ENCODE measurements at regions not wholly inside any gene's neighbourhood (a gene's known extent, or its start where the extent isn't known, plus 50 kb on each side); places are given as distances from the start of the nearest gene placed in this dataset.

DNA sequence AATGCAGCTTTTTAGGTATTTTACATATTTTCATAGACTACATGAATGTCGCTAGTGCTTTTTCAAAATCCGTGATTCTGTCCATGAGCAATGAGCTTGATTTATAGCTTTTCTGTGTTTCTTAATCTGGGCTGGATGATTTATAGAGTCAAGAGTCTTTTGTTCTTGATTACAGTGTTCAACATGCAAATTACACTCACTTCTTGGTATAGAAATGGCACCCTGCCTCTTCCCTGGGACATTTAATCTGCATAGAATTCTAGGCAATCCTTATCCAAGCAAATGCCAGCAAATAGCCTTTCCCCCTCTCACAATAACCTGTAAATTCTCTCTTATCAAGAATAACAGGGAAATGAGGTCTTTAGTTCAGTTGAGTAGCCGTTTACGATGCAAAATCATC, 246.2 kb upstream of the SEMA3C start:
- no peaks in the 10 kb centered on the region for H4K20me1 ChIP-seq (ENCODE audit: insufficient read depth, low read length)
- no peak overlapping the region for H3K4me3 ChIP-seq (ENCODE audit: insufficient read depth, low read length)
- no peak overlapping the region for H2AFZ ChIP-seq (ENCODE audit: low read length)
- H3K4me1 ChIP-seq (ENCODE audit: insufficient read depth, low read length): peaks cover 16% of the 10 kb centered on the region
- H3K4me2 ChIP-seq (ENCODE audit: insufficient read depth, low read length): no peak overlapping the region
- H3K9me3 ChIP-seq (ENCODE audit: low read depth, low read length): no peaks in the 10 kb centered on the region
- H3K36me3 ChIP-seq (ENCODE audit: insufficient read depth, low read length): no peaks in the 10 kb centered on the region
- H3K27ac ChIP-seq (ENCODE audit: low read depth, low read length): no peak overlapping the region
- TF ChIP-seq, protein P1, sequence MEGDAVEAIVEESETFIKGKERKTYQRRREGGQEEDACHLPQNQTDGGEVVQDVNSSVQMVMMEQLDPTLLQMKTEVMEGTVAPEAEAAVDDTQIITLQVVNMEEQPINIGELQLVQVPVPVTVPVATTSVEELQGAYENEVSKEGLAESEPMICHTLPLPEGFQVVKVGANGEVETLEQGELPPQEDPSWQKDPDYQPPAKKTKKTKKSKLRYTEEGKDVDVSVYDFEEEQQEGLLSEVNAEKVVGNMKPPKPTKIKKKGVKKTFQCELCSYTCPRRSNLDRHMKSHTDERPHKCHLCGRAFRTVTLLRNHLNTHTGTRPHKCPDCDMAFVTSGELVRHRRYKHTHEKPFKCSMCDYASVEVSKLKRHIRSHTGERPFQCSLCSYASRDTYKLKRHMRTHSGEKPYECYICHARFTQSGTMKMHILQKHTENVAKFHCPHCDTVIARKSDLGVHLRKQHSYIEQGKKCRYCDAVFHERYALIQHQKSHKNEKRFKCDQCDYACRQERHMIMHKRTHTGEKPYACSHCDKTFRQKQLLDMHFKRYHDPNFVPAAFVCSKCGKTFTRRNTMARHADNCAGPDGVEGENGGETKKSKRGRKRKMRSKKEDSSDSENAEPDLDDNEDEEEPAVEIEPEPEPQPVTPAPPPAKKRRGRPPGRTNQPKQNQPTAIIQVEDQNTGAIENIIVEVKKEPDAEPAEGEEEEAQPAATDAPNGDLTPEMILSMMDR (IDR thresholded peaks at IDR 0.05; ENCODE audit: extremely low read depth, low read depth, low read length): no peak
- H3K27me3 ChIP-seq (ENCODE audit: insufficient read depth, low read length): no peaks in the 10 kb centered on the region
- no peak for DNase-seq (ENCODE audit: insufficient read length, low spot score, missing footprints)
- no peaks in the 10 kb centered on the region for H3K79me2 ChIP-seq (ENCODE audit: insufficient read depth, low read length)

DNA sequence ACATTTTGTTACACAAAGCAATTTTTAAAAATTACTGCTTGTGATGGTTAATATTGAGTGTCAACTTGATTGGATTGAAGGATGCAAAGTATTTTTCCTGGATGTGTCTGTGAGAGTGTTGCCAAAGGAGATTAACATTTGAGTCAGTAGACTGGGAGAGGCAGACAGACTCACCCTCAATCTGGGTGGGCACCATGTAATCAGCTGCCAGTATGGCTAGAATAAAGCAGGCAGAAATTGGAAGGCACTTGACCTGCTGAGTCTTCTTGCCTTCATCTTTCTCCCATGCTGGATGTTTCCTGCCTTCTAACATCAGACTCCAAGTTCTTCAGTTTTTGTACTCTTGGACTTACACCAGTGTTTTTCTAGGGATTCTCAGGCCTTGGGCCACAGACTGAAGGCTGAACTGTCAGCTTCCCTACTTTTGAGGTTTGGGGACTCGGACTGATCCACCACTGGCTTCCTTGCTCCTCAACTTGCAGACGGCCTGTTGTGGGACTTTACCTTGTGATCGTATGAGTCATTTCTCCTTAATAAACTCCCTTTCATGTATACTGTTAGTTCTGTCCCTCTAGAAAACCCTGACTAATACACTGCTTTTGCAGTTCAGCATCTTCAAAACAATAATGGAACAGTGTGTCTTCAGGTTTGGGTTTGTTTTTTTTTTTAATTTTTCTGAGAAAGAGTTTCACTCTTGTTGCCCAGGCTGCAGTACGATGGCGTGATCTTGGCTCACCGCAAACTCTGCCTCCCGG, 244.1 kb upstream of the SEMA3C start:
- TF ChIP-seq, protein P1 (IDR thresholded peaks at IDR 0.05; ENCODE audit: extremely low read depth, low read depth, low read length): no peak
- DNase-seq (ENCODE audit: insufficient read length, low spot score, missing footprints): no peak
- peaks cover 16% of the 10 kb centered on the region for H3K4me1 ChIP-seq (ENCODE audit: insufficient read depth, low read length)
- no peaks in the 10 kb centered on the region for H3K27me3 ChIP-seq (ENCODE audit: insufficient read depth, low read length)
- no peaks in the 10 kb centered on the region for H4K20me1 ChIP-seq (ENCODE audit: insufficient read depth, low read length)
- H2AFZ ChIP-seq (ENCODE audit: low read length): peak overlapping the region; percentile 22
- no peaks in the 10 kb centered on the region for H3K79me2 ChIP-seq (ENCODE audit: insufficient read depth, low read length)
- H3K4me3 ChIP-seq (ENCODE audit: insufficient read depth, low read length): no peak overlapping the region
- no peak overlapping the region for H3K4me2 ChIP-seq (ENCODE audit: insufficient read depth, low read length)
- H3K27ac ChIP-seq (ENCODE audit: low read depth, low read length): no peak overlapping the region
- no peaks in the 10 kb centered on the region for H3K36me3 ChIP-seq (ENCODE audit: insufficient read depth, low read length)
- no peaks in the 10 kb centered on the region for H3K9me3 ChIP-seq (ENCODE audit: low read depth, low read length)

DNA sequence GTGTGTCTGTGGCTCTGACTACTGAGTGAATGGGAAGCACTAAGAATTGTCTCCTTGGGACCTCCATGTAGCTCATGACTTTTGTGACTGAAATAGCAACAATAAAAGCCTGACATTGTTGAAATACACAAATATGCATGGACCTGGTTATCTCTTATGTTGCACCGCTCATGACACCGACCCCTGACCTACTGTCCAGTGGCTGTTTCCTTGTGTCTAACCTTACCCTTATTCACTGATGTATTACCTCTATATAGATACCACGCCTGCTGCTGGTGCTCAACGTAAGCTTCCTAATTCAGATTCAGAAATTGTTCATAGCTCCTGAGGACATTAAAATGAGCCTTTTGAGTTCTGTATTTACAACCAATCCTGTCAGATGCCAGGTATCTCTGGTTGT, 243.4 kb upstream of the SEMA3C start:
- no peak overlapping the region for H3K27ac ChIP-seq (ENCODE audit: low read depth, low read length)
- no peaks in the 10 kb centered on the region for H3K9me3 ChIP-seq (ENCODE audit: low read depth, low read length)
- no peak overlapping the region for H2AFZ ChIP-seq (ENCODE audit: low read length)
- TF ChIP-seq, protein P1 (IDR thresholded peaks at IDR 0.05; ENCODE audit: extremely low read depth, low read depth, low read length): no peak
- no peaks in the 10 kb centered on the region for H3K79me2 ChIP-seq (ENCODE audit: insufficient read depth, low read length)
- no peak overlapping the region for H3K4me2 ChIP-seq (ENCODE audit: insufficient read depth, low read length)
- H3K4me3 ChIP-seq (ENCODE audit: insufficient read depth, low read length): no peak overlapping the region
- H3K4me1 ChIP-seq (ENCODE audit: insufficient read depth, low read length): peaks cover 16% of the 10 kb centered on the region
- H3K36me3 ChIP-seq (ENCODE audit: insufficient read depth, low read length): no peaks in the 10 kb centered on the region
- DNase-seq (ENCODE audit: insufficient read length, low spot score, missing footprints): peak; percentile 25
- H3K27me3 ChIP-seq (ENCODE audit: insufficient read depth, low read length): no peaks in the 10 kb centered on the region
- no peaks in the 10 kb centered on the region for H4K20me1 ChIP-seq (ENCODE audit: insufficient read depth, low read length)

DNA sequence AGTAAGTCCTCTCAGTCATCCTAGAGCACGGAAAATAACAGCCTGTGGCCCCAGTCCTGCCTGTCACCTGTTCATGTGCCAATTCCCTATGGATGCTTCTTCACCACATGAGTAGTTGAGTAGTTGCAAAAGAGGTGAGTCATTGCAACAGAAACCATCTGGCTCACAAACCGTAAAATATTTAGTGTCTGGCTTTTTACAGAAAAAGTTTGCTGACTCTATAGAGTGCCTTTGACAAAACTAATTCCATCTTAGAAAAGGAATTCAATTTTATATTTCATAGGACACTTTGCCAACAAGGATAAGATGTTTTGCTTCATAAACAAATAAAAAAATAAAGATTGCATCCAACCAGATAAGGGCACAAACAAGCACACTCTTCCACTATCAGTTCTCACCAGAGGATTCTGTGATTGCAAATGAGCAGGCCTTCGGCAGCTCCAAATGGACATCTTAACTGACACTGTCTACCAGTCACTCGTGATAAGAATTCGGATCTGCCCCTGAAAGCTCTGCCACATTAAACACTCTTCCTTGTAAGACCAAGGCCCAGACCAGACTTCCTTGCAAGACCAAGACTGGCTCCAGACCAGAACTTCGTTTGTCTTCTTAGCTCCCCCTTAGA, 242.7 kb upstream of the SEMA3C start:
- Histone ChIP-seq H3K36me3 (ENCODE audit: insufficient read depth, low read length) (no peaks in the 10 kb centered on the region), H2AFZ (ENCODE audit: low read length) (no peak overlapping the region), H4K20me1 (ENCODE audit: insufficient read depth, low read length) (no peaks in the 10 kb centered on the region), H3K9me3 (ENCODE audit: low read depth, low read length) (no peaks in the 10 kb centered on the region), H3K4me2 (ENCODE audit: insufficient read depth, low read length) (no peak overlapping the region), H3K4me1 (ENCODE audit: insufficient read depth, low read length) (peaks cover 16% of the 10 kb centered on the region), H3K79me2 (ENCODE audit: insufficient read depth, low read length) (no peaks in the 10 kb centered on the region), H3K27me3 (ENCODE audit: insufficient read depth, low read length) (no peaks in the 10 kb centered on the region), H3K27ac (ENCODE audit: low read depth, low read length) (no peak overlapping the region), H3K4me3 (ENCODE audit: insufficient read depth, low read length) (no peak overlapping the region)
- peak; percentile 79 for DNase-seq (ENCODE audit: insufficient read length, low spot score, missing footprints)
- TF ChIP-seq, protein P1 (IDR thresholded peaks at IDR 0.05; ENCODE audit: extremely low read depth, low read depth, low read length): no peak
